ENCODE measurements at regions not wholly inside any gene's neighbourhood (a gene's known extent, or its start where the extent isn't known, plus 50 kb on each side); places are given as distances from the start of the nearest gene placed in this dataset.
"Not testable (repeated sequence)": the region's sequence is repeated elsewhere in the genome, so short reads cannot be mapped to it uniquely, and the experiment has no call there.

GRCh38 chr5:135110785-135111596, 77.0 kb upstream of the PITX1 start:
- no peak for DNase-seq

DNA sequence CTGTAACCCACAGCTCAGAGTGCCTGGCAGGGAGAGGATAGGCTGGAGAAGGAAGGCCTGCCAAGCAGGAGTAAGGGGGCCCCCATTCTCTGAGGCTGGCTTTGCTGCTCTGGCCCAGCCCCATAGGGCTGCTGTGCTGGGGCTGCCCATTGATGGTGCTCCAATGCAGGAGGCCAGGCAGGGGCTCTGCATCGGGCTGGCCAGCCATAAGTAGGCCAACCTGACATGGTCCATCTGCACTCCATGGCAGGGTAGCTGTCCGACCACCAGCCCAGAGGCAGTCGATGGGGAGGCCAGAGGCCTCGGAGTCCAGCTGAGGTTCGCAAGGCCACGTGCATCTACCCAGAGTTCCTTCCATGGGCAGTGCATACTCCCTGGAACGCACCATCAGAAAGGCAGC, 75.0 kb upstream of the PITX1 start:
- DNase-seq: no peak

DNA sequence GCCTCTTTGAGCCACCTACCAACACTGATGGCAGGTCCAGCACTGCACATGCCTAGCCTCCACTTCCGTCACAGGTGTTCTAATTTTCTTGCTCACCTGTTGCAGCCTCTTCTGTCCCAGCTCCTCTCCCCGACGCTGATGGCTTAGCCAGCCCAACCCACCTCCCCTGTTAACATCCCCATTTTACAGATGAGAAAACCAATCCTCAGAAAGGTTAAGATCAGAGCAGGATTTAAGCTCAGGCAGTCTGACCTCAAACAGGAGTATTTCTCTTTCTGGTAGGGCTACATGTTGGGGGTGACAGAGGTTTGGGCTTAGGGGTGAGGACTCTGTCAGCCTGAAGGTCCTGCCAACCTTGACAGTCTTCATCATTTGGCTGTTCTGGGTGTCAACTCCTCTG, 74.5 kb upstream of the PITX1 start:
- no peak for DNase-seq

DNA sequence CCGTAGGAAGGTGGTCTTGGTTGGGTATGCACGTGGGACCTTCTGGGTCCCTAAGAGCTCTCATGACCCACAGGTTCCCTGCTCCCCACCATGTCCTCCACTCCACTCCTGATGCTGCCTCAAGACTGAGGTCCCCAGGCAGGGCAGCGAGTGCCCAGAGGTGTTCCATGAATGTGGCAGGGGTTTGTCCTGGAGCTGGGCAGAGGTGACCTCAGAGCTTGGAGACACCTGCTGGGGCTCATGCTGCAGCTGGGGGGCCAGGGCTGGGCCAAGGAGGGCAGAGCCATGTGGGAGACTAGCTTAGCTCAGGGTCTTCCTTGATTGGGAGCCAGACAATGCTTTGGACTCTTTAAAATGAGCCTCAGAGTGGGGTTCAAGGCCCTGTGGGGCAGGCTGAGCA, 74.0 kb upstream of the PITX1 start:
- no peak for DNase-seq

- DNase-seq: no peak
Observed at GRCh38 chr5:135106610-135107471, 72.8 kb upstream of the PITX1 start.

DNA sequence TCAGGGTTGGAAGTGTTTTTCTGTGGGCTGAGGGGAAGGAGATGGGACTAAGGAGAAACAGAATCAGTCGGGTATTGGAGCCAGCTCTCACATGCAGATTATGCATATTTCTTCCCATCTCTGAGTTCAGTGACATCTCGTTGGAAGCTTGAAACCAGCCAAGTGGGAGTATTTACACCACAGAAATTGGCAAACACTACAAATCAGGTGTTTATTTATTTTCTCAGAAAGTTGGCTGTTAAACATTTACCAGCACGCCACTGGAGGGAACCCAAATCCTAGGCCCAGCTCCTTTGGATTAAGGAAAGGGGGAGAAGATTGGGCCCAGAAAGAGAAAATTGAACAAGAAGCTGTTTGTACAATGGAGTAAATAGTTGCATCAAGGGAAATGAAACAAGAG, 72.1 kb upstream of the PITX1 start:
- DNase-seq: no peak

GRCh38 chr5:135105105-135105484, 71.1 kb upstream of the PITX1 start:
- no peak for DNase-seq

GRCh38 chr5:135103575-135103853, 69.5 kb upstream of the PITX1 start:
- DNase-seq: no peak

DNA sequence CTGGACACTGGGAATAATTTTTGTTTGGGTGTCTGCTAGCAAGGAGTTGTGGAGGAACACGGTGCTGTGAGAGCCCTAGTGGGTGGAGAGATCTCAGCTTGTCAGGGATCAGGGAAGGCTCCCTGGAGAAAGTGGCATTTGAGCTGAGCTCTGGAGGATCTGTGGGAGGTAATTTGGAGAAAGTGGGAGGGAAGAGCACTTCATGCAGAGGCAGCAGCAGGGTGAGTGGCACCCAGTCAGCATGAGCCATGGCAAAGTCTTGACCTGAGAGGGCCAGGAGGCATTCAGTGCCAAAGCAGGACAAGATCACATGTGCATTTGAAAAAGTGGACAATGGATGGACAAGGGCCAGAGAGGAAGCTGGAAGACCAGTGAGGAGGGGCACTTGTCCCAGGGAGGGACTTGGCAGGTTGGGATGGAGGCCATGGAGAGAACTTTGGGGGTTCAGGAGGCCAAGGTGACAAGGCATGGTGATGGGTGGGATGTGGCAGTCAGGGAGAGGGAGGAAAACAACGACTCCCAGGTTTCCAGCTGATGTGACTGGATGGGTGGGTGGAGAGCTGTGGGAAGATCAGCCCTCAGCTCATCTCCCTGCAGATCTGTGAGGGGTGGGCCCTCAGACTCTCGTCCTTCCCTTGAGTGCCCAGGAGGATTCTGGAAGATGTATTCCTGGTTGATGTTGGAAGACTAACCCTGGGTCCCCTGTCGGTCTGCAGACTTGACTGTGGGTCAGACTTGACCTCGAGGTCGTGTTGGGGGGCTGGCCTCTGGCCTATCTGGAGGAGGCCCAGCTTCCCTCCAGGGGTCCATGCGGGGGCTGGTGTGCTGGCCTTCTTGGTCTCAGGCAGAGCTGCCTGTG, 68.9 kb upstream of the PITX1 start:
- DNase-seq: no peak

DNA sequence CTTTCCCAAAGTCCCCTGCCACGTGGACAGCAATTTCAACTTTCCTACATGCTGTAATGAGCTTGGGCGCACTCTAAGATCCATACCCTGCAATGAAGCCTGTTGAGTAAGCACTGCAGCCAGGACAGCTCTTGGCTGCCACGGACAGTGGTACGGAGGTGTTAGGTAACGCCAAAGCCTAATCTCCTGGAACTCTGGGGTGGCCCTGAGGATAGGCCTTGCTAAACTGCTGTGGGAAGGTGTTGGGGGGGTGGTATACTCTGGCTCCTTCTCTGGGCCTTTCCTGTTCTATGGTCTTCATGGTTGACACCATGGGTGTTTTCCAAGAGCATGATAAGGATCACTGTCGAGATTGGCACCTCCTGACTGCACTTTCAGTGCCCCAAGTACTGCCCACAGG, 66.4 kb upstream of the PITX1 start:
- DNase-seq: no peak

- DNase-seq: no peak
Observed at GRCh38 chr5:135100011-135100410, 66.0 kb upstream of the PITX1 start.

- DNase-seq: no peak
Observed at GRCh38 chr5:135097390-135097789, 63.4 kb upstream of the PITX1 start.

- DNase-seq: no peak
Observed at GRCh38 chr5:135095871-135096270, 61.8 kb upstream of the PITX1 start.

- no peak for DNase-seq
Observed at GRCh38 chr5:135095052-135095715, 61.2 kb upstream of the PITX1 start.

DNA sequence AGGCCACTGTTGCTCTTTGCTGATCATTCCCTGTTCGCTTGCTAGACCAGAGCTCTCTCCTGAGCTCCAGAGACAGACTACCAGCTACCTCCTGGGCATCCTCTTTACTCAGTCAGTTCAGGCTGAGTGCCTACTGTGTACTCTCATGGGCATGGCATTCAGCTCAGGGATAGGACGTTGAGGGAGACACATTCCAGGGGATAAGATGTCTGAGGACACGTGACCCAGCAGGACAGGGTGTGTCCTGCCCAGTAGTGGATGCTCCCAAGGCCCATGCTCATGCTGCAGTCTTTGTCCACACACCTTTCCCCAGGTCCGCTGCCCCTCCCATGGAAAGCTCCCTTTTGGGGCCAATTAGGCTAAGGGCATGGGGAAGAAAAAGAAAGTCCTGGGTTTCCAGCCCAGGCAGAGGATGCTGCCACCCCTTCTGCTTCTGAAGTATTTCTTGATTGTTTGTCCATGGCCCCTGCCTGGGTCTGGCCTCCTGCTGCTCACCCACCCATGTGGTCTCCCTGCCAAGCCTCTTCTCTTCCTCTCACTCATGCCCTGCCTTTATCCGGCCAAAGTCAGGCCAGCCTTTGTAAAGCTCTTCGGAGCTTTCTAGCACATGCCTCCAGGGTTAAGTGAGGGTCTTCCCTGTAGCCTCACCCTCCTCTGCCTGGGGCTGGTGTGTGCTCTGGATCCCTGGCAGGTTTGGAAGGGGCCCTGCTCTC, 60.5 kb upstream of the PITX1 start:
- no peak for DNase-seq

GRCh38 chr5:135093483-135093882, 59.5 kb upstream of the PITX1 start:
- DNase-seq: not testable (repeated sequence)

GRCh38 chr5:135092476-135092875, 58.4 kb upstream of the PITX1 start:
- no peak for DNase-seq

DNA sequence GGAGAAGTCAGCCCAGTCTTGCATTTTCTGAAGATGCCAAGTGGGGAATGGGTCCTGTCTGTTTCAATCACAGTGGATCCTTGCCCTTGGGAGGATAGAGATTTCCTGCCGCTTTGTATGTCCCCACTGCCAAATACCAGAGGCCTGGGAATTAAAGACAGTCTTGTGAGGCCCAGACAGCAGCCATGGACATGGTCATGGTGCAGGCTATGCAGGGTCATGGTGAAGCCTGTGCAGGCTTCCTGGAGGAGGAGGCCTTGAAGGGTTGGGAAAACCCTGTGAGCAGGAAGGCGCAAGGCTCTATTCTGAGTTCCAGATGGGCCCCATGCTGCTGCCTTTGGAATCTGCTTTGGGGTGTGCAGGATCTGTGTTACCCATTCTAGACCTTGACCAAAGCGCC, 57.3 kb upstream of the PITX1 start:
- DNase-seq: no peak

DNA sequence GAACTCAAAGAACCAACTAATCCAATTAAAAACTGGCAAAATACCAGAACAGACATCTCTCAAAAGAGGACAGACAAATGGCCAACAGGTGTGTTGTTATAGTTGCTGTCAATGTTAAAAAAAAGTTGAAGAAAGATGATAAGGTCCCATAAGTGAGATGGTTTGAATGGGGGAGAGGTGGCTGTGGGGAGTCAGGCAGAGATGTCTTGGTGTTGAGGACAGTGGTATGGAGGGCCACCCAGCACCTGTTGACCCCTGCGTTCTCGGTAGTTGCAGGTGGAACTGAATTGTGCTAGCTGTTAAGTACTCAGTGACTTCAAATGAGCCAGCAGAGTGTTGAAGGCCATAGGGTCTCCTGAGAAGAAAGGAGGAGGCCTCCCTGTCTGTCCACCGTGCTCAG, 55.9 kb upstream of the PITX1 start:
- DNase-seq: no peak

DNA sequence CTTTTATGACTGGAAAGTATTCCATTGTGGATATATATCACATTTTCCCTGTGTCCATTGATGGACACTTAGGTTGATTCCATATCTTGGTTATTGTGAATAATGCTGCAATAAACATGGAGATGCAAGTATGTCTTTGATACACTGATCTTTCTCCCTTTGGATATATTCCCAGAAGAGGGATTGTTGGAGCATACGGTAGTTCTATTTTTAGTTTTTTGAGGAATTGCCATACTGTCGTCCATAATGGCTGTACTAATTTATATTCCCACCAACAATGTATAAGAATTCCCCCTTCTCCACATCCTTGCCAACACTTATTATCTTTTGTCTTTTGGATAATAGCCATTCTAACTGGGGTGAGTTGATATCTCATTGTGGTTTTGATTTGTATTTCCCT, 54.9 kb upstream of the PITX1 start:
- DNase-seq: no peak

GRCh38 chr5:135087950-135088349, 53.9 kb upstream of the PITX1 start:
- DNase-seq: no peak
